ENCODE measurements at regions not wholly inside any gene's neighbourhood (a gene's known extent, or its start where the extent isn't known, plus 50 kb on each side); places are given as distances from the start of the nearest gene placed in this dataset.
"Not testable (repeated sequence)": the region's sequence is repeated elsewhere in the genome, so short reads cannot be mapped to it uniquely, and the experiment has no call there.

DNA sequence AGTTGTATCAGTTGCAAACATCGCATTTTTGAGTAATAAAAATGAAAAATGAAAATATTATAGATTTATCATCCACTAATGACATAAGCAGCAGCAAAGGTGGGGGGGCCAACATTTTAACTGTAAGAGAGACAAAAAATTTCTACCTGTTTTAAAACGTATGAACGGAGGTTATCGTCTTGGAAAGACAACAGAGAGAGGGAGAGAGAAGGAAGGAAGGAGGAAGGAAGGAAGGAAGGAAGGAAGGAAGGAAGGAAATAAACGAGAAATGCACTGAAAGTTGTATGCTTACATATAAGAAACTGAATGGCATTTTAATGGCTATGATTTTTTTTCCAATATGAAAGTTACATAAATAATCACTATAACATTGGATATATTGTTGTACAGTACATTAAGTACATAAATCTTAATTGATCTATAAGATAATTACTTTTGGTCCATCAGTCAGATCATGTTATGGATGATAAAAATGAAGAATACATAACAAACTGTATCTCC is 862.8 kb upstream of the SLITRK1 start:
- no peak for DNase-seq (ENCODE audit: low read depth)

DNA sequence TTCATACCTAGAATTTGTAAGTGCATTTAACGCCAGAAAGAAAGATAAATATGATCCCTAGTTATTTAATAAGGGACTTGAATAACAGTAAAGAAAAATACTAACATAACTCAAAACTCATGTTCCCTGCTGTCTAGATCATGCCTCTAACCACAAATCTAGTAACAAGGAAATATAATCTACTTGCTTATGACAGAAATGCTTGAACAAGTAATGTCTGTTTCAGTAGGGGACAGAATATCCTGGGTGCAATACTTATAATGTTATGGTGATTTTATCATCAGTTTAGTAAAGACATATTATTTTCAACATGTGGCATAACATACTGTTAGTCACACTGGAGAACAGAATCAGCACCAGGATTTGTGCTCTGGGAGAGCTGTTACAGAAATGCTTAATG is 861.9 kb upstream of the SLITRK1 start:
- no peak for DNase-seq (ENCODE audit: low read depth)

DNA sequence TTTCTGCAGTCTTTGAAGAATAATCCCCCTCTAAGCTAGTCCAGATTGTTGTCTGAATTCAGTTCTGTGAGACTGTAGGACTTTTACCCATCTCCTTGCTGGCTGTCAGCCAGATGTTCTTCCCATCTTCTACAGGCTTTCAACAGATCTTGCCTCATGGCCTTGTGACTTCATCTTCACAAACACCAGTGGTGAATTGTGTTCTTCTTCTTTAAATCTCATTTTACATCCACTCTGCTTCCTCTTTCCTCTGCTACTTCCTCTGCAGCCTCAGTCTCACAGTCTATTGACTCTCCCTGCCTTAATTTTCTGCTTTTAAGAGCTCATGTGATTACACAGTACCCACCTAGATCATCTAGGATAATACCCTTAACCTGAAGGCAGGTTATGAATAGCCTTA is 859.0 kb upstream of the SLITRK1 start:
- no peak for DNase-seq (ENCODE audit: low read depth)

DNA sequence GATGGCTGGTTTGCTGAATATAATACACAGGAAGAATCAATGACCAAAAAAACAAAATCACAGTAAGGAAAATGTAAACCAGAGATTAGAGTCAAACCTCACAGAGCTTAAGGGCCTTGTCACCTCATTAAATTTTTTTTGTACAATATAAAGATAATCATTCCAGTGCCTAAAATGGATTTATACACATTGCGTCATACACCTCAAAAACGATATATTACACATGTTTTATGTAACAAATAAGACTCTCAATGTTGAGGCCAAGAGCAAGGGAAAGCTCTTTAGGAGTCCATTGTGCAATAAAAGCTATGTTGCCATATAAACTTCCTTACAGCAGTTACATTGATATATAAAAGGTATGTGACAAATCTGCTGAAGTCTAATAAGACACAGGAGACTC is 856.7 kb upstream of the SLITRK1 start:
- no peak for DNase-seq (ENCODE audit: low read depth)

DNA sequence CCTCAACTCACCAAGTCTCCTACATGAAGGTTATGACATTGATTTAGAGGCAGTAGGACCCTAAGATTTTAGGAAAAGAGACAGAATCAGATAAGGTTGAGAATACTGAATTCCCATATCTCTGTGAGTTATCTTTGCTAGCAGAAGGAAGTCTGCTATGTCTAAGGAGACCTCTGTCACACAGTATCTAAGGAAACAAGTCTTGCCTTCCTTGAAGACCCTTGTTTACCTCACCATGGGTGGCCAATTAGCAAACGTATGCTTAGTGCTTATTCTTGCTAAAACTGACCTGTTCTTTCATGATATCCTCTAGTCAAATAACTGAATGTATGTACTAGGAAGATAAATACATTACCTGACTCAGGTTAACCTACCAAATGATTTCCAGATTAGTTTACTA is 855.4 kb upstream of the SLITRK1 start:
- DNase-seq (ENCODE audit: low read depth), result no peak

DNA sequence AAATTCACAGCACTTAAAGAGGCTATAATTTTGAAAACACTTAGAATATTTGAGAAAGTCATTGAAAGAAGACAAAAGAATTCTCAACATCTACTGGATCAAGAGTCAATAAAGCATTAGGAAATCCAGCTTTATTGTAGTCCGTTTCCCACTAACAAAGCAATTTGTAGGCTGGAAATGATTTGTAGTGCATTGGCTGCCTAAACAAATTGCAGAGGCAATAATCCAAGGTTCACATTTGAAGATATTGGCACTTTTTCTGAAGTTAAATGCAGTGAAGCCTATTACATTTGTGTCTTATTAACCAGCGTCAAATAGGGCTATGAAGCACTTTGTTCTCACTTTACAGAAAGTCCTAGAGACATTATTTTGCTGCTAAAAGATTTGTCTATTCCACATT is 848.1 kb upstream of the SLITRK1 start:
- no peak for DNase-seq (ENCODE audit: low read depth)

DNA sequence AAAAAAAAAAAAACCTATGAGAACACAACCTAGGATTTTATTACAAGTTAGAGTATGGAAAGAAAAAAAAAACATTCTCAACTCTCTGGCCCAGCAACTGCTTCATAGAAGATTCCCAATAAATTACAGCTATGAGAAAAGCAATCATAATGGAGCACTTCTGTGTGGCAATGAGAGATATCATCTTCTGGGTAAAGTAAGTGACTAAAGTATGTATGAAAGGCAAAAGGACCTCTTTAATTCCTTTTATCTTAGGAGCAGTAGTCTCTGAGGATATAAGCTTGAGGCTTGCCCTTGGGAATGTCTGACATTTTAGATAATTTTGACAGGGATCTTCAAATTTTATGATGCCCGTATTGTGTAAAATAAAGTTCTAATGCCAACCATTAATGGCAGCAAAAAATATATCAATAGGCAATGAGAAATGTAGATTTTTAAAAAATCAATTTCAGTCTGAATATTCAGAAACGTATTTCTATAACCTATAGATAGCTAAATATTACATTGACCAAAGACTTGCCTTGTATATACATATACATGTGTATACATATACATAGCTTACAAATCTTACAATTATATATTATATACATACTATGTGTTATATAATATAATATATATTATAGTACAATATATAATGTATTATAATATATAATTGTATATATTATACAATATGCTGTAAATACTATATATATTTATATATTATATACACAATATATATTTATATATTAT is 823.9 kb upstream of the SLITRK1 start:
- DNase-seq (ENCODE audit: low read depth), result no peak

DNA sequence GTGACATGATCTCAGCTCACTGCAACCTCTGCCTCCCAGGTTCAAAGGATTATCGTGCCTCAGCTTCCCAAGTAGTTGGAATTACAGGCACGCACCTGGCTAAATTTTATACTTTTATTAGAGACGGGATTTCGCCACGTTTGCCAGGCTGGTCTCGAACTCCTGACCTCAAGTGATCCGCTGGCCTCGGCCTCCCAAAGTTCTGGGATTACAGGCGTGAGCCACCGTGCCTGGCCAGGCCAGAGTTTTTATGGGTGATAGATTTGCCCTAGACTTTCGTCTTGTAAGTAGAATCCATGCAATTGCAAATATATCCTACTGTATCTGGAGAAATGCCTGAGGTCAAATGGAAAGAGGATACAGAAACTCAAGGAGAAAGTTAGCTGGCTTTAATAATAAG is 819.9 kb upstream of the SLITRK1 start:
- DNase-seq (ENCODE audit: low read depth), result no peak

DNA sequence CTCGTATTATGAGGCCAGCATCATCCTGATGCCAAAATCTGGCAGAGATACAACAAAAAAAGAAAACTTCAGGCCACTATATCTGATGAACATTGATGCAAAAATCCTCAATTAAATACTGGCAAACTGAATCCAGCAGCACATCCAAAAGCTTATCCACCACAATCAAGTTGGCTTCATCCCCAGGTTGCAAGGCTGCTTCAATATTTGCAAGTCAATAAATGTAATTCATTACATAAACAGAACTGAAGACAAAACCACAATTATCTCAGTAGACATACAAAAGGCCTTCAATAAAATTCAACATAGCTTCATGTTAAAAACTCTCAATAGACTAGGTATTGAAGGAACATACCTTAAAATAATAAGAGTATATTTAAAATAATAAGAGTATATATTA is 815.3 kb upstream of the SLITRK1 start:
- DNase-seq (ENCODE audit: low read depth), result not testable (repeated sequence)

DNA sequence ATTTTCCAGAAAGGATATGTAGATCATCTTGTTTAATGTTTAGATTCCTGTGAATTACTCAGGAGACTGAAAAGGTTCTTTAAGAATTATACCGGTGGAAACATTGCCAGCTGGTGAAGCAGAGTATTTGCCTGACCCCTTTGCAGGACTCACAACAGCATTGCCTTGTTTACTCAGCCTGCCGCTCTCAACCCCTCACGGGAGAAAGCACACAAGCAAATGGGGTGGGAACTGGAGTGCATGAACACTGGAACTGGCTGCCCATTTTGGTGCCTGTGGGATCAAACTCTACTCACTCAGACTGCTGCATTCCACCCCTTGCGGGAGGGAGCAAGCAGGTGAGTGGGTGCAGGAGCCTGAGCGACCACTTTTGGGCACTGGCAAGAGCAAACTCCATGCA is 804.7 kb upstream of the SLITRK1 start:
- DNase-seq (ENCODE audit: low read depth), result no peak

DNA sequence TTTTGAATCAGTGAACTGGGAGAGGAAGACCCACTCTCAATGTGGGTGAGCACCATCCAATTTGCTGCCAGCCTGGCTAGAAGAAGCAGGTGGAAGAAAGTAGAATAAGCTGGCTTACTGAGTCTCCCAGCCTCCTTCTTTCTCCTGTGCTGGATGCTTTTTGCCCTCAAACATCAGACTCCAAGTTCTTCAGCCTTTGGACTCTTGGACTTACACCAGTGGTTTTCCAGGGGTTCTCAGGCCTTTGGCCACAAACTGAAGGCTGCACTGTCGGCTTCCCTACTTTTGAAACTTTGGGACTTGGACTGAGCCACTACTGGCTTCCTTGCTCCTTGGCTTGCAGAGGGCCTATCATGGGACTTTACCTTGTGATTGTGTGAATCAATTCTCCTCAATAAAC is 804.2 kb upstream of the SLITRK1 start:
- no peak for DNase-seq (ENCODE audit: low read depth)

DNA sequence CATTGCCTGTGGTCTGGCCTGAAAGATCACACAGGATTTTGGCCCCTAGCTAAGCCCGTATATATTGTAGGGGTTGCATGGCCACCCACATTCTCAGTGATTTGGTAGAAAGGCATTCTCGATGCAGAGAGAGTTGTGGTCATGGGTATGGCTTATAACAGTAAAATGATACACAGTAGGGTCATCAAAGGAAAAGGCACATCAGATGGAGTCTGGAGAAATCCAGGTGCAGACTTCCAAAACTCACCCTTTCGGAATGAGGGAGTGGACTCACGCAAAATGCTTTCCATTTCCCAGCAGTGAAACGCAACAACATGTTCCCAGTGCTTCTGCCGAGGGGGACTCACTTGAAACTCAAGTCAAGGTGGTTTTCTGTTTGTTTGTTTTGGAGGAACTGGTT is 802.5 kb upstream of the SLITRK1 start:
- DNase-seq (ENCODE audit: low read depth), result no peak

DNA sequence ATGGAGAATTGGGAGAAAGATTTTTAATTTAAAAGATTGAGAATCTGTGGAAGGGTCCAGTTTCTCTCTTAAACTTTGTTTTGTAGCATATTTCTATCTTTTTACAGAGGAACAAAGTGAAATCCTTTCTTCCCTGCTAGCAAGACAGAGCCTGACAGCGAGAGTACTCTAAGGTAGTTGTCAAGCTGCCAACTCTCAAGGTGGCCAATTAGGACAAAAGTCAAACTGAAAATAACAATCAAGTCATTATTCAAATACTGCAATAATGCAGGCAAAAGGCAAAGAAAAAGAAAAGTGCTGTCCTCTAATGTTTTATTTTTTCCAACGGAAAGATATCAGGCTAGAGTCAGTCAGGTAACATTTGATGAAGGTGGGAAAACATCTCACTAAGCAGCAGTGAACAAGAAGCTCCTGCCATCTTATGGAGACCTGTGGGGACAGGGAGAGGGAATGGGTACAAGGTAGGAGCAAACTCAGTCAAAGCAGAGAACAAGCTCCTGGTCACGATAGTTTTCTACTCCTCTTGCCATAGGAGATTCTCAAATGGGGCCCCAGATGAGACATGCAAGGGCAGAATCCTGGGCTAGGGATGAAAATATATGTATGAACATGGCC is 801.9 kb upstream of the SLITRK1 start:
- no peak for DNase-seq (ENCODE audit: low read depth)

DNA sequence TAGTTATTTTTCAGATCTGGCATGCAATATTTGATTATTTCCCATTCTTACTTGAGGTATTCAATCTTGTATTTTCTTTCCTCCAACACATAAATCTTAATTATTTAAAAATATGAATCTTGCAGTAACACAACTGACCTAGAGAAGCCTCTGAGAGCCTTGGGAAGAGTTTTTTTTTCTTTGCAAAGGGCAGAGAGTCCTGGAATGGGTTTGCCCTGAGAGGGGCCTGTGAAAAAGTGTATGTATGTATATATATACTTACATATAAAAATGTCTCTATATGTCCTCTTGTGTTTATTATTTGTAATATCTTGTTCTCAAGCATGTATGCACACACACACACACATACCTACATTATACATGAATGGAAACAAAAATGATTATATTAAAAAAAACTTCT is 801.2 kb upstream of the SLITRK1 start:
- no peak for DNase-seq (ENCODE audit: low read depth)

DNA sequence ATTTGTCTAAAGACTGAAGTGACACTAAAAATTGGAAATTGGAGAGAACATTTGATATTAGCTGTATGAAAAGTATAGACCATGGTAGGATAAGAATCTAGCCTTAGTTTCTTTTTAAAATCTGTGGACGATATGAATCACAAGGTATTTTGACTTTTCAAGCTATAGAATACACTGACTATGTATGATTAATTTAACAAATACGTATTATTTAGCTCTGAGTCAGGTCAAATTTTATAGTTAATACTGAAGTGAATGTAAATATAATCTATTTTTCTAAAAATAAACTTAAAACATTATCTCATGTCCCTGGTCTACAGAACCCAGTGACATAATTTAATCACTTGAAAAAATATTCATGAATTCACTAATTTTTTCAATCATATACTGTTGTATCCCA is 795.6 kb upstream of the SLITRK1 start:
- no peak for DNase-seq (ENCODE audit: low read depth)

DNA sequence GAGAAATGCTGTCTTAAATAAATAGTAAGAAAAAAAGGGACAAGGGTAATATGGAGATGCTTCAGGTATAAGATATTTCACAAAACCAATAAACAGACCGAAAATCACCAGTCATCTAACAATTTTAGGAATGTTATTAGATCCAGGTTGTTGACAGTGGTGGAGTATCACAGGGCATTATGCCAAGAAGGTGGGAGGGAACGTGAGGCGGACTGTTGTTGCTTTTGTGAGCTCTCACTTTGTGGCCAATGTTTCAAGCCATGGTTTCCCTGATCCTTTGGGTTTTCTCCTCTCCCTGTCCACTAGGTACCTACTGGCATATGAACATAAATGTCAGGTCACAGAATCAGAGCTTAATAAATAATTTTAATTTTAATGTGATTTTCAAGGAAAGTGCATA is 790.3 kb upstream of the SLITRK1 start:
- DNase-seq (ENCODE audit: low read depth), result no peak

DNA sequence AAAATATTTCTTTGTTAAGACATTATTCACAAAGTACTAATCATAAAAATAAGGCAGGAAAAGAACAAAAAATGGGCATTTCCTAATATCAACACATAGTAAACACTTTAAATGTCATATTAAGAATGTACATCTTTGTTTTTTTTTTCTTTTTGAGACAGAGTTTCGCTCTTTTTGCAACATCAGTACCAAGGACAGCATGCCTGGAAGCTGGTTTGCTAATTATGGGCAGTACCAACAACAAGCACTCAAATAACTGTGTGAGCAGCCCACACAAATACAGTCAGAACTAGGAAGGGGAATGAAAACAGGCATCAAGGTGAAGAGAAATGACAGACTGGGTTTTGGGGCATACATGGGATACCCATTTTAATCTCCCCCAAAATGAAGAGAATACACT is 788.0 kb upstream of the SLITRK1 start:
- DNase-seq (ENCODE audit: low read depth), result no peak

DNA sequence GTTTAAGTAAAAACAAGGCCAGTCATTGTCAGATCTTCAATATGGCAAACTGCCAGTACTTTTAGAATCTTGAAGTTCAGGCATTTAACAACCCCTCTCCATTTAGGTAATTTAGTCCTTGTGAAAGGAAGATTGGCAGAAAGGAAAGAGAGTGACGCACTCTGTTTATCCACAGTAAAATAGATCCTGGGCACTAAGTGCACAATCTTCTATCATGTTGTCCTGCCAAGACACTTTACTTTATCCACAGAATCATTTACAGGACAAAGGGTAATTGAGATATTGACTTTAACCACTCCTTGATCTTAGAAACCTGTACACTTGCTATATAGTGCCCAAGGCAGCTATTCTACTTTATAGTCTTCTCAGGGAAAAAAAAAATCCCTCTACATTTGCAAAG is 786.4 kb upstream of the SLITRK1 start:
- no peak for DNase-seq (ENCODE audit: low read depth)

DNA sequence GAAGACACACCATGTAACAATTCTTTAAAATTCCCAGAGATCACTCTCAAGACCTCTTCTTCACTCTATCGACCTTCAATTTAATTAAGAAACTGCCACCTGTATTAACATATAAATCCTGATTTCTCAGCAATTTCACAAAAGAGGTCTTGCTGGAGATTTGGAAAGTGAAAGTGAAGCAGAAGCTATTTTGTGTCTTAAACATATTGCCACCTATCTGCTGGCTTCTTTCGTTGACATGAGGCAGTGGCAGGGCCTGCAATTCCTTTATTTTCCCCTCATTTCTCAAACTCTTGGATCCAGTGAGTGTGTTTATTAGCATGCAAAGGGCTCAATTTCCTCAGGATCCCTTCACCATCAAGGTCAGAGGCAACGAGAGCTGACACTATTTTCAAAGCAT is 780.2 kb upstream of the SLITRK1 start:
- DNase-seq (ENCODE audit: low read depth), result no peak

DNA sequence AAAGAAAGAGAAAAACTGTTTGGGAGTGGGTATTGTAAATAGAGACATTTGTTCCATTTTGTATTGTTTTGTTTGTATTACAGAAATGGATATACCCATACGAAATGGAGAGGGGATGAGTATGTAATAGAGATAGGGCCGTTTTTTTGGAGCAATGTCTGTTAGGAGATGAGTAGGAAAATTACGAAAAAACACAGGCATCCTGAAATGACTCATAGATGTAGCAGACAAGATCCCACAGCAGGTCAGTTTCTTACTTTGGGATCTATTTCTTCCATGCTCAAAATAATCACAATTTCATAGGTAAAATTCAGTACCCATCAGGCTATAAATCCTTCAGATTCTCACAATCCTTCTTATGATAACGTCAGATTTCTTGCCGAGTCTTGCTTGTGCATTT is 779.4 kb upstream of the SLITRK1 start:
- DNase-seq (ENCODE audit: low read depth), result no peak

DNA sequence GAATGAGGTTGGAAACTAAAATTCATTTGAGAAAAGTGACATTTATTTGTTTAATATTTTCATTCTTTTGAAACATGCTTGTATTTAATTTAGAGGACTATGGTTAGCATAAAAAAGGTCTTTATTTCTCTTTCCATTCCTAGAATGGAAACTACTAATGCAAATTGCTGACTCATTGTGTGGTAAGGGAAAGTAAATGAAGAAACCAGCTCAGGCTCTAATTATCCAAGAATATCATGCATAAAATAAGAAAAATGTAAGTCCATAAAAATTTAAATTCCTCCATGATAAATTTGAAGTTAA is 777.0 kb upstream of the SLITRK1 start:
- no peak for DNase-seq (ENCODE audit: low read depth)

DNA sequence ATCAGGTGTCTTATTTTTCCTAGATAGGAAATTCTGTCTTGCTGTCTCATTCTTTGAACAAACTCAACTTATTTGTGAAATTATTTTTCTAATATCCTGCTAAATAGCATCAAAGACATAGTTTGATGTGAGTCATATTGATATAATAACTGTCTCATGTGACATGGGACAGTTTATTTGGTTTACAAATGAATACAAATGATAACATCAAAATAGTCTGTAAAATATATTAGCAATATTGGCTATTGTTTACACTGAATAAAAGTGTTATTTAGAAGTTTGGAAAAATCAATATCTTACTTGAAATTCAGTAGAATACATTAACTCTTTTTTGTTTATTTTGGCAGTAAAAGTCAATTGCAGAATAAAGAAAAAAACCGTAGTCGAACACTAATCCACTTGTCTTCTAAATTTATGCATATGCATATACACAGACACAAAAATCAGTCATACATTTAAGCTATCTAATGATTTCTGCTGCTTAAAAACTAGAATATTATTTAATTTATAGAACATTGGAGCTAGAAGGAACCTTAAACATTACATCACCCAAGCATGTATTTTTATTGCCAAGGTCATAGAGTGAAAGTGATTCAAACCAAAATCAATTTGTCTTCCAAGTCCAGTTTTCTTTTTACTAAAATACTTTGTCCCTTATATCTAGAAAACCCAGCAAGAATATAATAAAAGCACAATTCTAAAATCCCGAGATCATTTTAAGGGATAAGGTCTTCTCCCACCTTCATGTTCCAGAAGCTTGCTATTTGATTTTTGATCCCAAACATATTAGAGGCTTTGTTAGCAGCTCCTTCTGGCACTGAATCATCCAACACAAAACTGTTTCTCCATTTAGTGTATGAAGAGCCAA is 776.5 kb upstream of the SLITRK1 start:
- DNase-seq (ENCODE audit: low read depth), result no peak

DNA sequence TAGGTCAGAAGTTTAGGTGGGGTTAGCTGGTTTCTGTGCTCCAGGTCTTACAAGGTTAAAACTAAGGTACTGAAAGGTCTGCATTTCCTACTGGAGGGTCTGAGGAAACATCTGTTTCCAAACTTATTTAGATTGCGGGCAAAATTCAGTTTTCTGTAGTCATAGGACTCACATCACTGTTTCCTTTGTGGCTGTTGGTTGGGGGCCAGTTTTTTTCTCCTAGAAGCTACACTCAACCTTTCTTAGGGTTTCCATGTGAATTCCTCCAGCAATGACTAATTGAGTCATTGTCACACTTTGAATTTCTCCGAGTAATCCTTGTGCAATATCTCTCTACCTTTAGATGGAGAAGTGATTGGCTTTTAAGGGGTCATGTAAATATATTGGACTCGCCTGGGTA is 773.4 kb upstream of the SLITRK1 start:
- DNase-seq (ENCODE audit: low read depth), result no peak

All from activated T-helper 1 cell treated with Interleukin-2 at 50 U/mL for 16 hours (primary cell).